Kidney epithelial cell (primary cell): ENCODE measurements at regions not wholly inside any gene's neighbourhood (a gene's known extent, or its start where the extent isn't known, plus 50 kb on each side); places are given as distances from the start of the nearest gene placed in this dataset.
"Not testable (repeated sequence)": the region's sequence is repeated elsewhere in the genome, so short reads cannot be mapped to it uniquely, and the experiment has no call there.

Experiments used
- DNase-seq: peaks from one replicate; pipeline ENCODE4 v3.0.0-alpha.2; 2010; ENCODE audit warnings: low read depth
- H3K27me3 ChIP-seq: 2 replicates; pipeline ENCODE4 v1.6.0; 2011; ENCODE audit warnings: low read length; ENCODE audit not compliant: control insufficient read depth, insufficient read depth
- H3K36me3 ChIP-seq: 2 replicates; pipeline ENCODE4 v1.5.1; 2011; ENCODE audit warnings: low read length; ENCODE audit not compliant: control insufficient read depth, insufficient read depth
- H3K4me3 ChIP-seq: 2 replicates; pipeline ENCODE4 v1.5.1; 2011; ENCODE audit warnings: low read depth, mild to moderate bottlenecking, control low read depth, low read length
- TF ChIP-seq, protein P1 (sequence below): IDR thresholded peaks from 2 replicates; pipeline ENCODE4 v1.5.1; 2011; ENCODE audit warnings: mild to moderate bottlenecking, moderate library complexity, low read length, control low read depth, inconsistent platforms; ENCODE audit not compliant: insufficient read depth, poor library complexity, severe bottlenecking

DNA sequence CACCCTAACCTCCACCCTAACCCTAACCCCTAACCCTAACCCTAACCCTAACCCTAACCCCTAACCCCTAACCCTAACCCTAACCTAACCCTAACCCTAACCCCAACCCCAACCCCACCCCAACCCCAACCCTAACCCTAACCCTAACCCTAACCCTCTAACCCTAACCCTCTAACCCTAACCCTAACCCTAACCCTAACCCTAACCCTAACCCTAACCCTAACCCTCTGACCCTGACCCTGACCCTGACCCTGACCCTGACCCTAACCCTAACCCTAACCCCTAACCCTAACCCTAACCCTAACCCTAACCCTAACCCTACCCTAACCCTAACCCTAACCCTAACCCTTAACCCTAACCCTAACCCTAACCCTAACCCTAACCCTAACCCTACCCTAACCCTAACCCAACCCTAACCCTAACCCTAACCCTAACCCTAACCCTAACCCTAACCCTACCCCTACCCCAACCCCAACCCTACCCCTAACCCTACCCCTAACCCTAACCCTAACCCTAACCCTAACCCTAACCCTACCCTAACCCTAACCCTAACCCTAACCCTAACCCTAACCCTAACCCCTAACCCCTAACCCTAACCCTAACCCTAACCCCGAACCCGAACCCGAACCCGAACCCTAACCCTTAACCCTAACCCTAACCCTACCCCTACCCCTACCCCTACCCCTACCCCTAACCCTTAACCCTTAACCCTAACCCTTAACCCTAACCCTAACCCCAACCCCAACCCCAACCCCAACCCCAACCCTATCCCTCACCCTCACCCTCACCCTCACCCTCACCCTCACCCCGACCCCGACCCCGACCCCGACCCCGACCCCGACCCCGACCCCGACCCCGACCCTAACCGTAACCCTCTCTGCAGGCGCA is 186.2 kb upstream of the CHL1 start:
- not testable (repeated sequence) for DNase-seq, H3K4me3 ChIP-seq, H3K27me3 ChIP-seq, H3K36me3 ChIP-seq

- Histone ChIP-seq H3K36me3 (no peaks in the 10 kb centered on the region), H3K4me3 (peak overlapping the region; percentile 4), H3K27me3 (no peaks in the 10 kb centered on the region)
- DNase-seq = no peak
- TF ChIP-seq, protein P1, sequence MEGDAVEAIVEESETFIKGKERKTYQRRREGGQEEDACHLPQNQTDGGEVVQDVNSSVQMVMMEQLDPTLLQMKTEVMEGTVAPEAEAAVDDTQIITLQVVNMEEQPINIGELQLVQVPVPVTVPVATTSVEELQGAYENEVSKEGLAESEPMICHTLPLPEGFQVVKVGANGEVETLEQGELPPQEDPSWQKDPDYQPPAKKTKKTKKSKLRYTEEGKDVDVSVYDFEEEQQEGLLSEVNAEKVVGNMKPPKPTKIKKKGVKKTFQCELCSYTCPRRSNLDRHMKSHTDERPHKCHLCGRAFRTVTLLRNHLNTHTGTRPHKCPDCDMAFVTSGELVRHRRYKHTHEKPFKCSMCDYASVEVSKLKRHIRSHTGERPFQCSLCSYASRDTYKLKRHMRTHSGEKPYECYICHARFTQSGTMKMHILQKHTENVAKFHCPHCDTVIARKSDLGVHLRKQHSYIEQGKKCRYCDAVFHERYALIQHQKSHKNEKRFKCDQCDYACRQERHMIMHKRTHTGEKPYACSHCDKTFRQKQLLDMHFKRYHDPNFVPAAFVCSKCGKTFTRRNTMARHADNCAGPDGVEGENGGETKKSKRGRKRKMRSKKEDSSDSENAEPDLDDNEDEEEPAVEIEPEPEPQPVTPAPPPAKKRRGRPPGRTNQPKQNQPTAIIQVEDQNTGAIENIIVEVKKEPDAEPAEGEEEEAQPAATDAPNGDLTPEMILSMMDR = no peak
Measured at GRCh38 chr3:11734-12133, 184.8 kb upstream of the CHL1 start.

GRCh38 chr3:14652-15051 is 181.9 kb upstream of the CHL1 start:
- H3K27me3 ChIP-seq = no peaks in the 10 kb centered on the region
- H3K36me3 ChIP-seq = no peaks in the 10 kb centered on the region
- no peak overlapping the region for H3K4me3 ChIP-seq
- TF ChIP-seq, protein P1 = no peak
- no peak for DNase-seq

DNA sequence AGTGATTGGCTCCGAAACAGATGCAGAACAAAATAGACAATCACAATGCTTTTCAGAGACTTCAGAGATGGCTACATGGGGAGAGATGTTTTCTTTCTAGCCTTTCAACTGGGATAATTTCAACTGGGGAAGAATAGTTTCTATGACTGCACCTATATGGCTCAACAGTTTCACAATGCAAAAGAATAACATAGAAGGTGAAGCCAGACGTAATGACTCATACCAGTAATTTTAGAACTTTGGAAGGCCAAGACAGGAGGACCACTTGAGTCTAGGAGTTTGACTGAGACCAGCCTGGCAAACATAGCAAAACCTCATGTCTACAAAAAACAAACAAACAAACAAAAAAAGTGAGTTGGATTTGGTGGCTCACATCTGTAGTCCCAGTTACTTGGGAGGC is 180.2 kb upstream of the CHL1 start:
- DNase-seq = no peak
- Histone ChIP-seq H3K36me3 (no peaks in the 10 kb centered on the region), H3K27me3 (no peaks in the 10 kb centered on the region), H3K4me3 (no peak overlapping the region)
- TF ChIP-seq, protein P1 = no peak

DNA sequence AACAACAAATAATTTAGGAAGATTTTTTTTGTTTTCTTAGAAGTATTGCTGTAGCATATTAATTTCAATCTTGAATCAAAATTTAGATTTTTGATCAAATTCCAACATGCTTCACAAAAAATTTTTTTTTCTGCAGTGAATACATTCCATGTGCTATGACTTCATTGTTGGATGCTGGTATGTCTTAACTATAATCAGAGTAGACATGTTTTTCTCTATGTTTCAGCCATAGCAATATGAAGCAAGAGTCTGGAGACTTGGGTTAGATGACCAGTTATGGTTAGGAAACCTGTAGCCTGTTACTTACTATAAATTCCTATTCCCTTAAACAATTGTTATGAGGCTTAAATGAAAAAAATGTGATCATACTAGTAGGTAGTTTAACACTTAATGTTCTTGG is 176.1 kb upstream of the CHL1 start:
- Histone ChIP-seq H3K4me3 (no peak overlapping the region), H3K36me3 (no peaks in the 10 kb centered on the region), H3K27me3 (no peaks in the 10 kb centered on the region)
- TF ChIP-seq, protein P1 = no peak
- DNase-seq = no peak

DNA sequence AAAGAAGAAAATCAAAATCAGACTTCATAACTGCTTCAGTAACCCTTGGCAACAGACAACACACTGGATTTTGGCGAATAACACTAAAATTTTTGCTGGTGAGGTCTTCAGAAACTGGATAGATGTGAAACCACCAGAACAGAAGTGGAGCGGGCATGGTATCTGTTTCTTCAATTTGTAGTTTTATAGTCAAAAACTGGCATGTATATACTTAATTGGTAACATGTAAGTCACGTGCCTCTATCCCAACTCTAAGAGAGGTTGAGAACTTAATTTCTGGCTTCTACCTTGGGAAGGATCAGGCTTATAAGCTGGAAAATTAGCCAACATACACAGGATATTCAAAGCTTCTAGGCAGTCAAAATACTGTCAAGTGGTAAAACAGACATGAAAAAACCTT is 172.6 kb upstream of the CHL1 start:
- TF ChIP-seq, protein P1 = no peak
- no peaks in the 10 kb centered on the region for H3K27me3 ChIP-seq
- H3K36me3 ChIP-seq = no peaks in the 10 kb centered on the region
- no peak overlapping the region for H3K4me3 ChIP-seq
- no peak for DNase-seq
